GM19395 (cell line): ENCODE measurements at regions not wholly inside any gene's neighbourhood (a gene's known extent, or its start where the extent isn't known, plus 50 kb on each side); places are given as distances from the start of the nearest gene placed in this dataset.

Experiments used
- ATAC-seq: cut with Tn5 transposase; IDR thresholded peaks from one replicate; pipeline ENCODE4 v1.9.1; 2021; ENCODE audit warnings: mild to moderate bottlenecking, moderate library complexity; ENCODE audit not compliant: unreplicated experiment

GRCh38 chr18:39403121-39403520, 1837.5 kb upstream of the CELF4 start:
- ATAC-seq: no peak

GRCh38 chr18:39399662-39400061, 1834.1 kb upstream of the CELF4 start:
- ATAC-seq: no peak

GRCh38 chr18:39396168-39396567, 1830.6 kb upstream of the CELF4 start:
- no peak for ATAC-seq

DNA sequence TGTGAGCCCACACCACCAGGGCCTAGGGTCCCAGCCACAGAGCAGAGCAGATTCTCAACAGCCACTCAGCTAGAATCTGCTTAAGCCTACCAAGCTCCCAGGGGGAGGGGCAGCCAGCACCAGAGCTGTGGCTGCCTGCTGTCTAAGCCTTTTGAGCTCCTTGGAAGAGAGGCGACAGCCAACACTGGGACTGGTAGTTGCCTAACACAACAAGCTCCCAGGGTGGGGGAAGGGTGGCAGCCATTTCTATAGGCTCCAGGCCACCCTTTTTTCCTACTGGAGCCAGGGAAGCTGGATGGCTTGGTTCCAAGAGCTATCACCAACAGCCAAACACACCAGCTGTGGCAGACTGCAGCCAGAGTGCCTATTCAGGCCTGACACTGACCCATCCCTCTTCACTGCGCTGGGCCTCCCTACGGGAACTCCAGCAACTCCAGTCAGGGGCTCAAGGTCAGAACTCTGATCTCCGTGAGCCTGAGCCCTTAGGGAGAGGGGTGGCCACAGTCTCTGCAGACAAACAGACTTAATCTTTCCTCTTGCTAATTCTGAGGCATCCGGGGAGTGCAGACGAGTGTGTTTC, 1824.3 kb upstream of the CELF4 start:
- no peak for ATAC-seq

DNA sequence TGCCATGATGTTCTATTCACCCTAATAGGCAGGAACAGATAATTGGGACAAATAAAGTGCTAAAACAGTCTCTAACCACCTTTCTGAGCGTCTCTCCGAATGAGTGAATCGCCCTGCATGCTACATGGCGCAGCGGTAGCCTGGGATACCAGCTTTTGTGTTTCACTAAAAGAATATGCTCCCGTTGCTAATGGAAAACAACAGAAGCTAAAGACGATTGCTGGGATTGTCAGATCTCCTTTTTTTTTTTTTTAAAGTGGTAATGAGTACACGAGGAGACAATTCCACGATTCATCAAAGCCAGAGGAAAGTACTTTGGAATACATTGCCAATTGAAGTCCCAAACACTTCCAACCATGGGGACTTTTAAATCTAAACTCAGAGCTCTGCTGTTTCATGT, 1815.3 kb upstream of the CELF4 start:
- no peak for ATAC-seq

DNA sequence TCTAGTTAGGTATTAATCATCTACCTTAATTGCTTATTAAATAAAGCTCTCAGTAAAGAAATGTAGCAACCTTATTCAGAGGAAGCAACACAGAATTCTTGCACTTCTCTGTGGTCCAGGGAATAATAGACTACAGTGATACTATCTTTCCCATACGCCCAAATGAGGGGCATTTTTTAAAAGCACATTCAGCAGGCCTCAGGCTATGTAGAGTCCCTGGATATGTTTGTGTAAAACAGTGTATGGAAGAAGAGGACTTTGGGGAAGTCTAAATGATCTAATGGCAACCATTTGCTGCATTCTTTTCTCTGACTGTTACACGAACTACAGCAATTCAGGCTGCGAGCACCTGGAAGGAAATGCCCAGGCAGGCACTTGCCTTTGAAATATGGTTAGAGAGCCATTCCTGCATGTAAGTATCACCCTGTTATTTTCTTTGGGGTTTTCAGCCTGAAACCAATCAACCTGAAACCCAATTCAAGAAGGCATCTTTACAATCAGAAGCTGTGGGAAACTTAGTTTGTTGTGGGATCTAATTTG, 1814.7 kb upstream of the CELF4 start:
- no peak for ATAC-seq

DNA sequence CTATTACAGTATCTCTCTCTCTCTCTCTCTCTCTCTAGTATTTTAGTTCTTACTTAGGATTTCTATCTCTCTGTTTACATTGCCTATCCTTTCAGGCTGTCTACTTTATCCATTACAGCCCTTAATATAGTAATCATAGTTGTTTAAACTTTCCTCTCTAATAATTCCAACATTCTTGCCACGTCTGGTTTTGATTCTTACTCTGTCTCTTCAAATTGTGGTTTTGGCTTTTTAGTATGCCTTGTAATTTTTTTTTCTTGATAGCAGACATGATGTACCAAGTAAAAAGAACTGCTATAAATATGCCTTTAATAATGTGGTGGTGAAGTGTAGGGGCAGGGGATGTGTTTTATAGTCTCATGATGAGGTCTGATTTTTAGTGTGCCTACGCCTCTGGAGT, 1809.5 kb upstream of the CELF4 start:
- no peak for ATAC-seq

DNA sequence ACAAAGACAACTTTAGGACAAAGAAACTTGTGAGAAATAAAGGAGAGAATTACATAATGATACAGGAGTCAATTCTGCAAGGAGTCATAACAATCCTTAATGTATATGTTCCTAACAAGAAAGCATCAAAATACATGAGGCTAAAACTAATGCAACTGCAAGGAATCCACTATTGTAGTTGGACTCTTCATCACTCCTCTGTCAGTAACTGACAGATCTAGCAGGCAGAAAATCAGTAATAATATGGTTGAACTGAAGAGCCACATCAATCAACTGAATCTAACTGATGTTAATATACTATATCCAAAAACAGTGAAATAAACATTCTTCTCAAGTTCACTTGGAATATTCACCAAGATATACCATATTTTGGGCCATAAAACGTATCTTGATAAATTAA, 1806.4 kb upstream of the CELF4 start:
- ATAC-seq: no peak

DNA sequence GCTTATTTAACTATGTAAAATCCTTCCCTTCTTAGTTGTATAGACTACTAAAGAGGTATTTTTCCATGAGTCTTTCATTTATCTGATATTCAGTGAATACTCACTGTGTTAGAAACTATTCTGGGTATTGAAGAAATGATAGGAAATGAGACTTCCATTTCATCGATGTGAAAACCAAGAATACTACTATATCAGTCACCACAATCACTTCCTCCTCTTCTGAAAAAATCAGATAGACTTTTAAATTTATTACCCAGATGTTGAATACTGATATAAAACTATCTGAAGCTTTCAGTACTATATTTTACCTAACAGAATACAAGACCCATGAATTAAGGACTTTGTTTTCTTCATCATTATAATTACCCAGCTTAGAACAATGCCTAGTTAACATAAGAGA, 1801.1 kb upstream of the CELF4 start:
- ATAC-seq: no peak

- no peak for ATAC-seq
Observed at GRCh38 chr18:39365836-39366485, 1800.4 kb upstream of the CELF4 start.

GRCh38 chr18:39360072-39360471, 1794.5 kb upstream of the CELF4 start:
- ATAC-seq: no peak

GRCh38 chr18:39359636-39360035, 1794.0 kb upstream of the CELF4 start:
- no peak for ATAC-seq

DNA sequence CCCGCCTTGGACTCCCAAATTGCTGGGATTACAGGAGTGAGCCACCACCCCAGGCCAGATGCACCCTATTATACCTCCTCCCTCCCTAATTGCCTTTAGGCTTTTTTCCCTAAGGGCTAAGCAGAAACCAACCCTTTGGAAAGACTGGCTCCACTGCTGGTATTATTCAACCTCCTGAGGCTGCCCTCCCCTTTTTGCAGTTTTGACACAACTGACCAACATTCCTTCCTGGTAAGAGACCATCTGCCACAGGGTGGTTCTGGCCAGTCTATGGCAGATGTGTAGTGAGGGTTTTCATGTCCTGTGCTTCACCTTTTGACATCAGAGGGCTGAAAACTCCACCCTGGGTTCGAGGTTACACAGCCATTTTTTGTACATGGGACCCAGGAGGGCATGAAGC, 1785.3 kb upstream of the CELF4 start:
- no peak for ATAC-seq

- ATAC-seq: no peak
Observed at GRCh38 chr18:39349801-39350200, 1784.2 kb upstream of the CELF4 start.

GRCh38 chr18:39348757-39349156, 1783.2 kb upstream of the CELF4 start:
- no peak for ATAC-seq

DNA sequence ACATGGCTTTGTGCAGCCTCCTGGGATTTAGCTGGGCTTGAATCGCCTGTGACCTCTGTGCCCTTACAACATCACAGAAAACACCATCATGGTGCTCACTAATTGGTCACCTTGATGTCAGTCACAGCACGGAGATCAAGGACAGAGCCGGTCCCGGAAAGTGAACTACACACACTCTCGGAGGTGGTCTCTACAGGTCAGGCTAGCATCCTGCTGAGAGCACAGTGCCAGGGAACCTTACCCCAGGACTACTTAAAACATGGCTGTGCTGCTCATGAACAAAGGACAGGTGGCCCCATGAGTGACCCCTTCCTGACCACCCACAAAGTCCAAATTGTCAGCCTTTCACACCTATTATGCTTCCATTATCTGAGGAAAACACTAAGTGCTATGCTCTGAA, 1782.1 kb upstream of the CELF4 start:
- ATAC-seq: no peak

- ATAC-seq: no peak
Observed at GRCh38 chr18:39346916-39347315, 1781.3 kb upstream of the CELF4 start.

DNA sequence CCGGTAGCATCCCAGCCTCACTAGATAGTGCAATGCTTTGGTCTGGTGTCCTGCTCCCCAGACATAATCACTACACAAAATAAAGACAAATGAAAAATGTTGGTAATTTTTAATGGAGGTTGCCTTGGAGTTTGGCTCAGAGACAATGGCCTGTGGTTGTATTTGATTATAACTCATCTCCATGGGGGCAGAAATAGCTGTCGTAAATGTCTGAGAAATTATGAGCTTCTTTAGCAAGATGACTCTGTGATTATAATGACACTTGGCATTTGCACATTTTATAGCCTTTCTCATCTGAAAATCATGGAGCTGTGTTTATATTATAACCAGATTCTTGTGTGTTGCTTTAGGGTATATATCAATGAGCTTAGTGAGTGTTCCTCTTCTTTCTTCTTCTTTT, 1779.7 kb upstream of the CELF4 start:
- ATAC-seq: no peak

GRCh38 chr18:39344487-39344886, 1778.9 kb upstream of the CELF4 start:
- ATAC-seq: no peak

DNA sequence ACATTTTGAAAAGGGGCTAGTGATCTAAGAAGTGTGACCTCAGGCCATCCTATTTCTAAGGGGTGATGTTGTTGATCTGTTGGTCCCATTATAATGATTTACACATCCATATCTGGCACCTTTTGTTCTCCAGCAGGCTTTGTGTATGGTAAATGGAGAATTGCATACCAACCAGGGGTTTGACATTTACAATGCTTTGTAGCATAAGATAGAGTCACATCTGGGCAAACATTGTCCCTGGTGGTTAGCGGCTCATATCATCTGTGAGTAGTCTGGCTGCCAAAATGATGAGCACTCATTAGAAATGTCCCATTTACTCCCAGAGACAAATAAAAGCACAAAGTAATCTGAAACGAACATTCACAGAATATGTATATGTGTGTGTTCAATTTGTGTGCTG, 1775.5 kb upstream of the CELF4 start:
- no peak for ATAC-seq

DNA sequence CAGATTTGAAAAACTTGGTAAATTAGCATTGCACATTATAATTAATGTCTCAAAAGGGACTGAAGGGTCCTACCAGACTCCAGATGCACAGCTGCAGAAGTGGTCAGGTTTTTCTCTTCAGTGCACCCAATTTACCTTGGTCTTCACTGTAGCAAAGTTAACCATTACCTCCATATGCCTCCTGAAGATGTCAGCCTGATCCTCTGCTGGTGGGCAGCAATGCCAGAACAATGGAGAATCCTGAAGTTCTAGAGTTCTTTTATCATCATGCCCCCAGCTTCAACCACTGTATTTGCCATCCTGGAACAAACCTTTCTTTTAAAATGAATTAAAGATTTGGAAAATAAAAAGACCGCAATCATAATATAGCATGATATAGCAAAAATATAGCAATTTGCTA, 1774.8 kb upstream of the CELF4 start:
- no peak for ATAC-seq

DNA sequence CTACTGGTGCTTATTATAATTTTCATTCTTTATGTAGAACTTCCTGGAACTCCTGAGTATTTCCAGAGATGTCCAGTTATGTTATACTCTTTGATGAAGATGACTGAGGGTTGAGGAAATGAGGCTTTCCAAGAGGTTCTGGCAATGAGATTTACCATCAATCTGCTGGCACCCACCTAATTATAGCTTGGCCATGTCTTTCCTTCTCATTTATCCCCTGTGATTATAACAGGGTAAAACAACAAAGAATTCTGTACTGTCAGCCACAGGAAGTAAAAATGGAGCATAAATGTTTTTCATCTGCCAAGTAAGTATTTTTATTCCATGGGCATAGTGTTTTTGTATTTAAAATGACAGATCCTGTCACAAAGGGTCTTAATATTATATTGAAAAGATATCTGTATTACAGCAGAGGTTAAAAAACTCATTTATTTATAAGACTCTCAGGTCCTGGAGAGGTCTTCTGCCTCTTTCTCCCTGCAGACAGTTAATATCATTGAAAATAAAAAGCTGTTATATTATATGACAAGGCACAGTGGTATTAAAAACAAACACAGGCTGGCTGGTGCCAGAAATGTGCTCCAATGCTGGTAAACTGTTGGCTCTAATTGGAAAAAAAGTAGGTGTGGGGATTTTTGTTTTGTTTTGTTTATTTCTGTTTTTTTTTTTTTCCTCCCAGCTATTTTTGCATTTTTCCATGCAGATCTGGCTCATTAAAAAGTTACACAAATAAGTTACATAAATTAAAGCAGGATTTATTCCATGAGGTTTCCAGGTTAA, 1764.1 kb upstream of the CELF4 start:
- ATAC-seq: no peak
